Body of pancreas (tissue), 4 donors: ENCODE measurements at regions not wholly inside any gene's neighbourhood (a gene's known extent, or its start where the extent isn't known, plus 50 kb on each side); places are given as distances from the start of the nearest gene placed in this dataset.

Experiments
- CTCF ChIP-seq, 7 experiments: fragments of 450-650 bp in 4 of 7; fragments of 200-600 bp in 3 of 7; sonication (generic) in 3 of 7; IDR thresholded peaks; one replicate each; pipeline ENCODE4 v1.5.1; 2016 to 2019; ENCODE audit warnings: antibody characterized with exemption in 7 of 7
- POLR2A ChIP-seq, 3 donors: fragments of 450-650 bp; IDR thresholded peaks; one replicate each; pipeline ENCODE4 v1.6.1; 2016; ENCODE audit warnings: antibody characterized with exemption in 3 of 3, mild to moderate bottlenecking in 2 of 3

- TF ChIP-seq CTCF (IDR thresholded peaks at IDR 0.05) (no peak), POLR2A (IDR thresholded peaks at IDR 0.05) (no peak)
Observed at GRCh38 chr1:209443361-209443931, 140.1 kb upstream of the CAMK1G start.
